SH-SY5Y (cell line): ENCODE measurements at regions not wholly inside any gene's neighbourhood (a gene's known extent, or its start where the extent isn't known, plus 50 kb on each side); places are given as distances from the start of the nearest gene placed in this dataset.

ENCODE experiments used
- GATA2 ChIP-seq: IDR thresholded peaks from 2 replicates; pipeline ENCODE4 v1.6.1; 2011; ENCODE audit warnings: mild to moderate bottlenecking, low read depth, low read length
- GATA3 ChIP-seq: IDR thresholded peaks from 2 replicates; pipeline ENCODE4 v1.6.1; 2011; ENCODE audit warnings: low read depth, mild to moderate bottlenecking, low read length, moderate library complexity

GRCh38 chr3:25906132-25906906, 116.4 kb downstream of the OXSM start:
- no peak for TF ChIP-seq GATA2
- TF ChIP-seq GATA3: no peak

- TF ChIP-seq GATA2: no peak
- no peak for TF ChIP-seq GATA3
These were observed 117.2 kb downstream of the OXSM start for GRCh38 chr3:25907081-25907480.

DNA sequence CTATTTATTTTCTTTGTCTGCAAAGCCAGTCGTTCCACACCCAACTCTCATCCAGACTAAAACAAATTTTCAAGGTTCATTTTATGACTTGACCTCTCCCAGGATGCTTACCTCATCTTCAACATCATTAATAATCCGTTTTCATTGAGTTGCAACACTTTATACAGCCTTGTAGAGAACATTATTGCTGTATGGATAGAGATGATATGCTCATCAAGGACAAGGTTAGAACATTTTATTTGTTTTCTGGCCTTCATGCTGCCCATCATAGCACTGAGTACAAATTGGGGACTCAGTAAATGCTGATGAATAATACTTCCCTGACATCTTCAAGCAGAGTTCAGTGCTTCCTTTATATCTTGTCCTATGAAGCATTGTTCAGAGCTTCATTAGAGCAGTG, 120.2 kb downstream of the OXSM start:
- TF ChIP-seq GATA3: no peak
- no peak for TF ChIP-seq GATA2

DNA sequence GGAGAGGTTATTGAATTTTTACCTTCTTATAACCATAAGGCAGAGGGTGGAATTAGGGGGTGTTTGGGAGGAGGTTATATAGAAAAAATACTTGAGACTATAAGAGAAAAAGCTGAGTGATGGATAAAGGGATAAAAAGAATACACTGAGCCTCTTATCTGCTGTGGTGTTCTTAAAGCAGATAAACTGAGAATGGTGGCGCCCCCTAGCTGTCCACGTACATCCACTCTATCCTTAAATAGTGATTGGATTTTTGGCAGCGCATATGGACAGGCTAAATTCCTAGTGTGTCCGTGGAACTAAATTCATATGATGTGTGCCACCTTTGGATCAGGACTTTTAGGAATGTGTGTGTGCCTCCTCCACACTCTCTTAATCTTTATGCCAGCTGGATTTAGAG, 121.1 kb downstream of the OXSM start:
- no peak for TF ChIP-seq GATA2
- no peak for TF ChIP-seq GATA3

- TF ChIP-seq GATA3 (no peak), GATA2 (no peak)
These were observed 121.8 kb downstream of the OXSM start for GRCh38 chr3:25911525-25912295.

DNA sequence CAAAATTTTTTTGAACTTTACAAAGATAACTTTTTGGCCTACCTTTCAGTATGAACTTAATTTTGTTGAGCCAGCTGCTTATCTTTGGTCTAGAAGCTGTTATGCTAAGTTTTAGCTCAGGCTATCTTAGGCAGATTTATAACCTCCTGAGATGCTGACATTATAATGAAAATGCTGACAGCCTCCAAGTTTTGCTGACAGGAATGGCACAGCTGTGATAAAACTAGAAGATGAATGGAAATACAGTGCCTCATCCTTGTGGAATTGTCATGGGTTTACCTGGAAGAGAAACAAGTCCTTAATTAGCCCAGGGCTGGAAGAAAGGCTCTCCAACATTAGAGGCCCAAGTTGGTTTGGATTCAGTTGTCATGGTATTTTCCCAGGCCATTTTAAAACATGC, 123.3 kb downstream of the OXSM start:
- TF ChIP-seq GATA3 (no peak), GATA2 (no peak)

- TF ChIP-seq GATA3 (no peak), GATA2 (no peak)
These were observed 125.8 kb downstream of the OXSM start for GRCh38 chr3:25915673-25916072.

- TF ChIP-seq GATA2: no peak
- TF ChIP-seq GATA3: no peak
These were observed 126.4 kb downstream of the OXSM start for GRCh38 chr3:25916321-25916720.

GRCh38 chr3:25938566-25939325, 148.9 kb downstream of the OXSM start:
- no peak for TF ChIP-seq GATA3

- no peak for TF ChIP-seq GATA3
- no peak for TF ChIP-seq GATA2
These were observed 151.0 kb downstream of the OXSM start for GRCh38 chr3:25940935-25941334.

DNA sequence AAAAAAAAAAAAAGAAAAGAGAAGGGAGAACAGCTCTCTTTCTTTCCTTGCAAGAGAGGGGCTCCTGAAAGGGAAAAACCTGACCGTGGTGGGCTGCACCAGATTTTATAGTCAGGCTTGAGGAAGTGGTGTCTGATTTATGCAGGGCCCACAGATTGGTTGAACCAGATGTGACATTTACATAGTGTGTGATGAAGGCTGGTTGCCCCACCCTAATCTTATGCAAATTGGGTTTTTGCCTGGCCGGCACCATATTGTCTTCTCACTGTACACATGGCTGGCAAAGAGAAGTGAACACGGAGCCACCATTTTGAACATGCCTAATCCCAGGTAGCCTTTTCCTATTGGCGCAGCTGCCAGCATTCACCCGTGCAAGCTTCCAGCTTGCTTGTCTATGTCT, 154.4 kb downstream of the OXSM start:
- TF ChIP-seq GATA2 (no peak), GATA3 (no peak)

DNA sequence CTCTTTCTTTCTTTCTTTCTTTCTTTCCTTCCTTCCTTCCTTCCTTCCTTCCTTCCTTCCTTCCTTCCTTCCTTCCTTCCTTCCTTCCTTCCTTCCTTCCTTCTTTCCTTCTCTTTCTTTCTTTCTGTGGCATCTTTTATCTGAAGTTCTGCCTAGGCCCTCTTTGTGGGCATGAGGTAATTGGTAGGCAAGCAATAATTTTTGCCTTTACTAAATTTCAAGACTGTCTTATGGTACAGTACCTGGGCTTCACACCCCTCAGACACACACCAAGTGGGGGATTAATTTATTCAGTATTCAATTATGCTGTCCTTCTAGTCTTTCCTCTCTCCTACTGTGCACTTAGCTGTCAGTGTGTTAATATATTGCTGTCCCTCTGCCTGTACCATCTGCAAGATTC, 155.5 kb downstream of the OXSM start:
- no peak for TF ChIP-seq GATA2
- TF ChIP-seq GATA3: no peak

DNA sequence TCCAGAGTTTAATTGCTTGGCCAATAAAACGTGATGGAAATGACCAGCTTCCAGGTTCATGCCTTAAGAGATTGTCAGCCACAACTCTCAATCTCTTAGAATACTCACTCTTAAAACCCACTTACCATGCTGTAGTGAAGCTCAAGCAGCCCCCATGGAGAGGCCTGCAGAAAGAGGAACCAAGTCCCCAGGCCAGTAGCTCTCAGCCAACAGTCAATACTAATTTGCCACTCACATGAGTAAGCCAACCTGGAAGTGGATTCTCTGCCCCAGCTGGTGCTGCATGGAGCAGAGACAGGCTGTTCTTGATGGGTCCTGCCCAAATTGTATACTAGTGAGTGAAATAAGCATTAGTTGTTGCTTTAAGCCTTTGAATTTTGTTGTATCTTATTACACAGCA, 155.9 kb downstream of the OXSM start:
- no peak for TF ChIP-seq GATA3
- no peak for TF ChIP-seq GATA2

DNA sequence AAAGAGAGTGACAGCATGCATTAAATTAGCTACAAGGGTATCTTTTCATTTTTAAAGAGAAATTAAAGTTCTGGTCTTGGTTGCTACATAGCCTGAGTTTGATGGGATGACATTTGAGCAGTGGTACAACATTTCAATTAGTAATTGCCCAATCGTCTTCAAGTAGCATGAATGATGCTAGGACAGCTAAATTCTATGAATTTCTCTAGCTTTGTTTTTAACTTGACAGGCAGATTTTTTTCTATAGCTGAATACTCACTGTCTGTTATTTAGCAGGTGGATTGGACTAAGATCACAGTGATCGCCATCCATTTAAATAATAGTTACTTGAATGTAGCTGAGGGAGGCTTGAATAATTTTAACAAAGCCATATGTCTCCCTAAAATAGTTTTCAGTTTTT, 162.2 kb downstream of the OXSM start:
- TF ChIP-seq GATA2: no peak
